ENCODE measurements at regions not wholly inside any gene's neighbourhood (a gene's known extent, or its start where the extent isn't known, plus 50 kb on each side); places are given as distances from the start of the nearest gene placed in this dataset.

- no peak overlapping the region for H3K4me3 ChIP-seq (ENCODE audit: low read depth, low read length)
- TF ChIP-seq CTCF (IDR thresholded peaks at IDR 0.05; ENCODE audit: insufficient read depth, low read depth, low read length): no peak
- DNase-seq (ENCODE audit: low read depth): no peak
Observed at GRCh38 chr11:112614605-112615004, 346.6 kb upstream of the NCAM1 start.

GRCh38 chr11:112615238-112615637 lies 346.0 kb upstream of the NCAM1 start:
- DNase-seq (ENCODE audit: low read depth): no peak
- no peak for TF ChIP-seq CTCF (IDR thresholded peaks at IDR 0.05; ENCODE audit: insufficient read depth, low read depth, low read length)
- H3K4me3 ChIP-seq (ENCODE audit: low read depth, low read length): no peak overlapping the region

- no peak overlapping the region for H3K4me3 ChIP-seq (ENCODE audit: low read depth, low read length)
- no peak for DNase-seq (ENCODE audit: low read depth)
- TF ChIP-seq CTCF (IDR thresholded peaks at IDR 0.05; ENCODE audit: insufficient read depth, low read depth, low read length): no peak
Observed at GRCh38 chr11:112615891-112616290, 345.3 kb upstream of the NCAM1 start.

GRCh38 chr11:112616327-112617097 lies 344.7 kb upstream of the NCAM1 start:
- no peak overlapping the region for H3K4me3 ChIP-seq (ENCODE audit: low read depth, low read length)
- TF ChIP-seq CTCF (IDR thresholded peaks at IDR 0.05; ENCODE audit: insufficient read depth, low read depth, low read length): no peak
- no peak for DNase-seq (ENCODE audit: low read depth)

GRCh38 chr11:112617098-112617425 lies 344.2 kb upstream of the NCAM1 start:
- no peak overlapping the region for H3K4me3 ChIP-seq (ENCODE audit: low read depth, low read length)
- no peak for DNase-seq (ENCODE audit: low read depth)
- no peak for TF ChIP-seq CTCF (IDR thresholded peaks at IDR 0.05; ENCODE audit: insufficient read depth, low read depth, low read length)

- no peak overlapping the region for H3K4me3 ChIP-seq (ENCODE audit: low read depth, low read length)
- no peak for TF ChIP-seq CTCF (IDR thresholded peaks at IDR 0.05; ENCODE audit: insufficient read depth, low read depth, low read length)
- no peak for DNase-seq (ENCODE audit: low read depth)
Observed at GRCh38 chr11:112617977-112618826, 343.0 kb upstream of the NCAM1 start.
